ENCODE measurements at regions not wholly inside any gene's neighbourhood (a gene's known extent, or its start where the extent isn't known, plus 50 kb on each side); places are given as distances from the start of the nearest gene placed in this dataset.

- DNase-seq (ENCODE audit: low read depth in 3 of 3) = no peak
Measured at GRCh38 chr3:44020143-44020542, 221.5 kb upstream of the TOPAZ1 start.

- no peak for DNase-seq (ENCODE audit: low read depth in 3 of 3)
Measured at GRCh38 chr3:44021651-44022594, 219.8 kb upstream of the TOPAZ1 start.

GRCh38 chr3:44023961-44024593, 217.6 kb upstream of the TOPAZ1 start:
- DNase-seq (ENCODE audit: low read depth in 3 of 3) = no peak

- DNase-seq (ENCODE audit: low read depth in 3 of 3) = no peak
Measured at GRCh38 chr3:44026220-44026865, 215.3 kb upstream of the TOPAZ1 start.

GRCh38 chr3:44029100-44029499, 212.6 kb upstream of the TOPAZ1 start:
- no peak for DNase-seq (ENCODE audit: low read depth in 3 of 3)

GRCh38 chr3:44030285-44030684, 211.4 kb upstream of the TOPAZ1 start:
- DNase-seq (ENCODE audit: low read depth in 3 of 3) = no peak

GRCh38 chr3:44030687-44031305, 210.9 kb upstream of the TOPAZ1 start:
- no peak for DNase-seq (ENCODE audit: low read depth in 3 of 3)

- DNase-seq (ENCODE audit: low read depth in 3 of 3) = no peak
Measured at GRCh38 chr3:44031387-44032380, 210.0 kb upstream of the TOPAZ1 start.

GRCh38 chr3:44032487-44032886, 209.2 kb upstream of the TOPAZ1 start:
- no peak for DNase-seq (ENCODE audit: low read depth in 3 of 3)

GRCh38 chr3:44033123-44033522, 208.6 kb upstream of the TOPAZ1 start:
- no peak for DNase-seq (ENCODE audit: low read depth in 3 of 3)

- no peak for DNase-seq (ENCODE audit: low read depth in 3 of 3)
Measured at GRCh38 chr3:44036850-44037249, 204.8 kb upstream of the TOPAZ1 start.

- no peak for DNase-seq (ENCODE audit: low read depth in 3 of 3)
Measured at GRCh38 chr3:44039006-44039405, 202.7 kb upstream of the TOPAZ1 start.

- no peak for DNase-seq (ENCODE audit: low read depth in 3 of 3)
Measured at GRCh38 chr3:44041726-44042125, 200.0 kb upstream of the TOPAZ1 start.

- DNase-seq (ENCODE audit: low read depth in 3 of 3) = no peak
Measured at GRCh38 chr3:44042772-44043171, 198.9 kb upstream of the TOPAZ1 start.

GRCh38 chr3:44045476-44046275, 196.0 kb upstream of the TOPAZ1 start:
- no peak for DNase-seq (ENCODE audit: low read depth in 3 of 3)

GRCh38 chr3:44047796-44048195, 193.9 kb upstream of the TOPAZ1 start:
- DNase-seq (ENCODE audit: low read depth in 3 of 3) = no peak

- DNase-seq (ENCODE audit: low read depth in 3 of 3) = no peak
Measured at GRCh38 chr3:44048196-44048924, 193.3 kb upstream of the TOPAZ1 start.

- DNase-seq (ENCODE audit: low read depth in 3 of 3) = no peak
Measured at GRCh38 chr3:44048949-44049348, 192.7 kb upstream of the TOPAZ1 start.

GRCh38 chr3:44050101-44050500, 191.6 kb upstream of the TOPAZ1 start:
- no peak for DNase-seq (ENCODE audit: low read depth in 3 of 3)

Data from stimulated activated CD4-positive, alpha-beta T cell treated with anti-CD3 and anti-CD28 coated beads, TNF-alpha, amount 100 ng/mL, for 4 hours (primary cell).